ENCODE measurements at regions not wholly inside any gene's neighbourhood (a gene's known extent, or its start where the extent isn't known, plus 50 kb on each side); places are given as distances from the start of the nearest gene placed in this dataset.

DNA sequence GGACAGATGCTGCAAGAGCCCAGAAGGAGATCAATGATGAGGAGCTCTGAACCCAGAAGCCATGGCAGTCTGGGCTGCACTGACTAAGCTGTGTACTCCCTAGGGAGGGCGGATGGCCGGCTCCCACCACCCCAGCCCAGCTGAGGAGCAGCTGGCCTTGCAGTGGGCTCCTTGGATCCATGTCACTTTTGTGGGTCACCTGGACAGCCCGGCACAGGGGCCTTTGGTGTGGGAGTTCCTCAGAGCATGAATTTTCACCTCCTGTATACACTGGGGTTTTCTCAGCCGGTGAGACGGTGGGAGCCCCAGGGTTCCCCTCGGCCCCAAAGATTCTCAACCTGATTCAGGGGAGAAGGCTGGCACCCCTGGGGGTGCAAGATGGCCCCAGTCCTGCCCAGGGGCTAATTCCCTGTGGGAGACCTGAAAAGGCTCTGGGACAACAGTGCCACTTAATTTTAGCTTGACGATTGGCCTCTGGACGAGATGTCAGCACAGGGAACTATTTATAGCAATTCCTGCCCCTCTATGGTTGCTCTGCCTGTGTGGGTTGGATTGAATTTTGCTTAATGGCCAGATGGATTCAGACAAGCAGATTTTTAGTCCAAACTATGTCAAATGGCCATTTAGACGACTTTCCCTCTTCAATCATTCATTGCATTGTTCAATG lies 121.6 kb upstream of the PMEPA1 start:
- intact Hi-C loops (cut with micrococcal nuclease; ENCODE audit: unreplicated experiment), result no loop called here
- H3K36me3 ChIP-seq (ENCODE audit: control insufficient read depth, insufficient read depth, low read length), result no peaks in the 10 kb centered on the region
- H3K27me3 Mint-ChIP-seq (ENCODE audit: insufficient read depth, unreplicated experiment), result peaks cover 18% of the 10 kb centered on the region
- no TSS peak for BruUV-seq (replicated peaks)
- no peaks in the 10 kb centered on the region for H3K9me3 ChIP-seq
- H3K9me3 Mint-ChIP-seq (ENCODE audit: unreplicated experiment), result no peaks in the 10 kb centered on the region
- ChIA-PET CTCF (no interaction called here), POLR2A (no interaction called here)
- H3K4me1 ChIP-seq, result no peaks in the 10 kb centered on the region
- peaks cover 4% of the 10 kb centered on the region for H3K27me3 ChIP-seq (replicated peaks; ENCODE audit: control insufficient read depth, insufficient read depth, low read length)
- H3K27ac Mint-ChIP-seq (ENCODE audit: unreplicated experiment), result no peak overlapping the region
- H3K4me1 Mint-ChIP-seq (ENCODE audit: low read depth, unreplicated experiment), result no peaks in the 10 kb centered on the region
- H3K36me3 Mint-ChIP-seq (ENCODE audit: insufficient read depth, unreplicated experiment), result no peaks in the 10 kb centered on the region
- no peak overlapping the region for H3K4me3 ChIP-seq (ENCODE audit: low read depth, low read length)
- DNase-seq, result no peak
- TF ChIP-seq, protein P1, sequence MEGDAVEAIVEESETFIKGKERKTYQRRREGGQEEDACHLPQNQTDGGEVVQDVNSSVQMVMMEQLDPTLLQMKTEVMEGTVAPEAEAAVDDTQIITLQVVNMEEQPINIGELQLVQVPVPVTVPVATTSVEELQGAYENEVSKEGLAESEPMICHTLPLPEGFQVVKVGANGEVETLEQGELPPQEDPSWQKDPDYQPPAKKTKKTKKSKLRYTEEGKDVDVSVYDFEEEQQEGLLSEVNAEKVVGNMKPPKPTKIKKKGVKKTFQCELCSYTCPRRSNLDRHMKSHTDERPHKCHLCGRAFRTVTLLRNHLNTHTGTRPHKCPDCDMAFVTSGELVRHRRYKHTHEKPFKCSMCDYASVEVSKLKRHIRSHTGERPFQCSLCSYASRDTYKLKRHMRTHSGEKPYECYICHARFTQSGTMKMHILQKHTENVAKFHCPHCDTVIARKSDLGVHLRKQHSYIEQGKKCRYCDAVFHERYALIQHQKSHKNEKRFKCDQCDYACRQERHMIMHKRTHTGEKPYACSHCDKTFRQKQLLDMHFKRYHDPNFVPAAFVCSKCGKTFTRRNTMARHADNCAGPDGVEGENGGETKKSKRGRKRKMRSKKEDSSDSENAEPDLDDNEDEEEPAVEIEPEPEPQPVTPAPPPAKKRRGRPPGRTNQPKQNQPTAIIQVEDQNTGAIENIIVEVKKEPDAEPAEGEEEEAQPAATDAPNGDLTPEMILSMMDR (IDR thresholded peaks at IDR 0.05; ENCODE audit: insufficient read depth in 1 of 2, low read depth in 1 of 2, low read length in 1 of 2, severe bottlenecking in 1 of 2, unreplicated experiment in 1 of 2), result no peak
- H3K4me3 Mint-ChIP-seq (ENCODE audit: unreplicated experiment), result no peak overlapping the region

DNA sequence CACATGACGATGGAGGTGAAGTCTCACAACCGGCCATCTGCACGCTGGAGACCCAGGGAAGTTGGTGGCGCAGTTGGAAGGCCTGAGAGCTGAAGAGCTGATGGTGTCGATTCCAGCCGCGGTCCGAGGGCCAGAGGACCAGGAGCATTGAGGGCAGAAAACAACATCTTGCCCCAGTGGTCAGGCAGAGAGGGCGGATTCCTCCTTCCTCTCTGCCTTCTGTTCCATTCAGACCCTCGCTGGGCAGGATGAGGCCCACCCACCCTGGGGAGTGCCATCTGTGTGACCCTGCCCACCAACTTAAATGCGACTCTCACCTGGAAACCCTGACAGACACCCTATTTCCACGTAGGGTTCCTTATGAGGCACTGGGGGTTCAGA lies 120.7 kb upstream of the PMEPA1 start:
- Mint-ChIP-seq H3K27me3 (ENCODE audit: insufficient read depth, unreplicated experiment) (peaks cover 16% of the 10 kb centered on the region), H3K36me3 (ENCODE audit: insufficient read depth, unreplicated experiment) (no peaks in the 10 kb centered on the region), H3K9me3 (ENCODE audit: unreplicated experiment) (no peaks in the 10 kb centered on the region), H3K4me1 (ENCODE audit: low read depth, unreplicated experiment) (no peaks in the 10 kb centered on the region), H3K27ac (ENCODE audit: unreplicated experiment) (no peak overlapping the region), H3K4me3 (ENCODE audit: unreplicated experiment) (no peak overlapping the region)
- intact Hi-C loops (cut with micrococcal nuclease; ENCODE audit: unreplicated experiment), result no loop called here
- CTCF ChIA-PET, result no interaction called here
- BruUV-seq (replicated peaks), result no TSS peak
- no peaks in the 10 kb centered on the region for H3K9me3 ChIP-seq
- no peak overlapping the region for H3K4me3 ChIP-seq (ENCODE audit: low read depth, low read length)
- no peaks in the 10 kb centered on the region for H3K36me3 ChIP-seq (ENCODE audit: control insufficient read depth, insufficient read depth, low read length)
- no peaks in the 10 kb centered on the region for H3K4me1 ChIP-seq
- no peak for DNase-seq
- POLR2A ChIA-PET, result no interaction called here
- peaks cover 4% of the 10 kb centered on the region for H3K27me3 ChIP-seq (replicated peaks; ENCODE audit: control insufficient read depth, insufficient read depth, low read length)
- TF ChIP-seq, protein P1 (IDR thresholded peaks at IDR 0.05; ENCODE audit: insufficient read depth in 1 of 2, low read depth in 1 of 2, low read length in 1 of 2, severe bottlenecking in 1 of 2, unreplicated experiment in 1 of 2), result no peak

DNA sequence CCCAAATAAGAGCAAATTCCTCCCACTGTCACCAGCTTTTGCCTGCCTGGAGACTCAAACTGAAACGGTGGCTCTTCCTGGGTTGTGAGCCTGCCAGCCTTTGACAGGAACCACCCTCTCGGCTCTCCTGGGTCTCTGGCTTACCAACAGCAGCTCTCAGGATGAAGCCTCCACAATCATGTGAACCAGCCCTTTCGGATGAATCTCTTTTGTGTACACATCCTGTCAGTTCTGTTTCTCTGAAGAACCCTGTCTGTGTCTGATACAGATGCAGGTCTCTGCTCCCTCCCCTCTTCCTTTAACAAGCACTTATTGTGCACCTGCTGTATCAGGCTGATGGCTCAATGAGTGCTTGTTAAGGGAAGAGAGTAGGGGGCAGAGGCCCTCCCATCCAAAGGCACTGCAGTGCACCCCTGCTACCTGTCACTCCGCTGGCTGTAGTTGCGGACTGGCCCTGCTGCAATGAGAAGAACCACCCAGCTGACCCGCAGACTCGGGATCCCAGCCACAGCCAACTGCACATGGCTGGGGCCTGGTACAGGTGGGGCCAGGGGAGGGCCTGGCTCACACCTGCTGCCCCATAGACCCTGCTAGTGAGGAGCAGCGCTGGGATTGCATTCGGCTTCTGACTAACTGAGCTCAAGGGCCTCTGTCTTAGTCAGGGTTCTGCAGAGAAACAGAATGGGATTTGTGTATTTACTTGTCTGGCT lies 120.1 kb upstream of the PMEPA1 start:
- CTCF ChIA-PET, result no interaction called here
- no peak overlapping the region for H3K27ac Mint-ChIP-seq (ENCODE audit: unreplicated experiment)

More for the DNA sequence above, 120.1 kb upstream of the PMEPA1 start:
- Histone ChIP-seq H3K4me3 (ENCODE audit: low read depth, low read length) (no peak overlapping the region), H3K27me3 (replicated peaks; ENCODE audit: control insufficient read depth, insufficient read depth, low read length) (peaks cover 4% of the 10 kb centered on the region), H3K36me3 (ENCODE audit: control insufficient read depth, insufficient read depth, low read length) (no peaks in the 10 kb centered on the region), H3K9me3 (no peaks in the 10 kb centered on the region), H3K4me1 (no peaks in the 10 kb centered on the region)
- no peak for DNase-seq
- Mint-ChIP-seq H3K36me3 (ENCODE audit: insufficient read depth, unreplicated experiment) (no peaks in the 10 kb centered on the region), H3K9me3 (ENCODE audit: unreplicated experiment) (no peaks in the 10 kb centered on the region), H3K4me1 (ENCODE audit: low read depth, unreplicated experiment) (no peaks in the 10 kb centered on the region), H3K4me3 (ENCODE audit: unreplicated experiment) (no peak overlapping the region), H3K27me3 (ENCODE audit: insufficient read depth, unreplicated experiment) (peaks cover 16% of the 10 kb centered on the region)
- no TSS peak for BruUV-seq (replicated peaks)
- TF ChIP-seq, protein P1 (IDR thresholded peaks at IDR 0.05; ENCODE audit: insufficient read depth in 1 of 2, low read depth in 1 of 2, low read length in 1 of 2, severe bottlenecking in 1 of 2, unreplicated experiment in 1 of 2), result no peak
- POLR2A ChIA-PET, result no interaction called here
- intact Hi-C loops (cut with micrococcal nuclease; ENCODE audit: unreplicated experiment), result no loop called here
